ENCODE measurements at regions not wholly inside any gene's neighbourhood (a gene's known extent, or its start where the extent isn't known, plus 50 kb on each side); places are given as distances from the start of the nearest gene placed in this dataset.

GRCh38 chr7:42494736-42495135, 257.7 kb upstream of the GLI3 start:
- H3K27me3 ChIP-seq (ENCODE audit: control insufficient read depth, insufficient read depth, low read length), result no peaks in the 10 kb centered on the region
- H3K4me3 ChIP-seq (ENCODE audit: low read depth, low read length), result no peak overlapping the region
- H3K36me3 ChIP-seq (ENCODE audit: control insufficient read depth, insufficient read depth, low read length), result no peaks in the 10 kb centered on the region
- DNase-seq (ENCODE audit: low read depth), result no peak
- TF ChIP-seq CTCF (IDR thresholded peaks at IDR 0.05; ENCODE audit: insufficient read depth, low read length, poor library complexity, severe bottlenecking), result no peak

- H3K36me3 ChIP-seq (ENCODE audit: control insufficient read depth, insufficient read depth, low read length), result no peaks in the 10 kb centered on the region
- H3K4me3 ChIP-seq (ENCODE audit: low read depth, low read length), result no peak overlapping the region
- DNase-seq (ENCODE audit: low read depth), result no peak
- TF ChIP-seq CTCF (IDR thresholded peaks at IDR 0.05; ENCODE audit: insufficient read depth, low read length, poor library complexity, severe bottlenecking), result no peak
- H3K27me3 ChIP-seq (ENCODE audit: control insufficient read depth, insufficient read depth, low read length), result no peaks in the 10 kb centered on the region
These were observed 257.2 kb upstream of the GLI3 start for GRCh38 chr7:42494199-42494710.

GRCh38 chr7:42493436-42494198, 256.6 kb upstream of the GLI3 start:
- peak overlapping the region; percentile 22 for H3K4me3 ChIP-seq (ENCODE audit: low read depth, low read length)
- TF ChIP-seq CTCF (IDR thresholded peaks at IDR 0.05; ENCODE audit: insufficient read depth, low read length, poor library complexity, severe bottlenecking), result no peak

GRCh38 chr7:42492920-42493319, 255.9 kb upstream of the GLI3 start:
- DNase-seq (ENCODE audit: low read depth), result no peak
- no peak for TF ChIP-seq CTCF (IDR thresholded peaks at IDR 0.05; ENCODE audit: insufficient read depth, low read length, poor library complexity, severe bottlenecking)
- Histone ChIP-seq H3K36me3 (ENCODE audit: control insufficient read depth, insufficient read depth, low read length) (no peaks in the 10 kb centered on the region), H3K27me3 (ENCODE audit: control insufficient read depth, insufficient read depth, low read length) (no peaks in the 10 kb centered on the region), H3K4me3 (ENCODE audit: low read depth, low read length) (no peak overlapping the region)

More at GRCh38 chr7:42493436-42494198, 256.6 kb upstream of the GLI3 start:
- Histone ChIP-seq H3K36me3 (ENCODE audit: control insufficient read depth, insufficient read depth, low read length) (no peaks in the 10 kb centered on the region), H3K27me3 (ENCODE audit: control insufficient read depth, insufficient read depth, low read length) (no peaks in the 10 kb centered on the region)
- DNase-seq (ENCODE audit: low read depth), result peak; percentile 70

- DNase-seq (ENCODE audit: low read depth), result no peak
These were observed 254.1 kb upstream of the GLI3 start for GRCh38 chr7:42491106-42491505.

More at GRCh38 chr7:42491106-42491505, 254.1 kb upstream of the GLI3 start:
- H3K36me3 ChIP-seq (ENCODE audit: control insufficient read depth, insufficient read depth, low read length), result no peaks in the 10 kb centered on the region
- H3K4me3 ChIP-seq (ENCODE audit: low read depth, low read length), result no peak overlapping the region
- no peak for TF ChIP-seq CTCF (IDR thresholded peaks at IDR 0.05; ENCODE audit: insufficient read depth, low read length, poor library complexity, severe bottlenecking)
- H3K27me3 ChIP-seq (ENCODE audit: control insufficient read depth, insufficient read depth, low read length), result no peaks in the 10 kb centered on the region

Data from kidney epithelial cell (primary cell).